Loucy (cell line): ENCODE measurements at regions not wholly inside any gene's neighbourhood (a gene's known extent, or its start where the extent isn't known, plus 50 kb on each side); places are given as distances from the start of the nearest gene placed in this dataset.
"Not testable (repeated sequence)": the region's sequence is repeated elsewhere in the genome, so short reads cannot be mapped to it uniquely, and the experiment has no call there.

Source experiments
- H2AFZ ChIP-seq: fragments of 200-600 bp; sonication (generic); 2 replicates; pipeline ENCODE4 v1.6.0; 2016; ENCODE audit warnings: antibody characterized with exemption, mild to moderate bottlenecking, low read length, moderate library complexity
- H3F3A ChIP-seq: fragments of 200-600 bp; 2 replicates; pipeline ENCODE4 v1.6.0; 2016; ENCODE audit warnings: antibody characterized with exemption, low read depth, mild to moderate bottlenecking
- H3K27me3 ChIP-seq: fragments of 200-600 bp; sonication (generic); 2 replicates; pipeline ENCODE4 v1.6.1; 2014; ENCODE audit warnings: low read length, mild to moderate bottlenecking; ENCODE audit not compliant: insufficient read depth, poor library complexity, severe bottlenecking
- H3K36me3 ChIP-seq: fragments of 200-600 bp; sonication (generic); 2 replicates; pipeline ENCODE4 v1.6.1; 2016; ENCODE audit warnings: low read length; ENCODE audit not compliant: insufficient read depth
- H3K4me1 ChIP-seq: fragments of 200-600 bp; sonication (generic); 2 replicates; pipeline ENCODE4 v1.5.1; 2014; ENCODE audit warnings: low read length, mild to moderate bottlenecking; ENCODE audit not compliant: insufficient read depth, poor library complexity, severe bottlenecking
- H3K4me2 ChIP-seq: fragments of 200-600 bp; sonication (generic); 2 replicates; pipeline ENCODE4 v1.6.0; 2014; ENCODE audit warnings: antibody characterized with exemption, low read length, low read depth, mild to moderate bottlenecking; ENCODE audit not compliant: poor library complexity, severe bottlenecking
- H3K4me3 ChIP-seq: fragments of 200-600 bp; sonication (generic); 2 replicates; pipeline ENCODE4 v1.5.1; 2014; ENCODE audit warnings: low read length, mild to moderate bottlenecking, mixed read lengths; ENCODE audit not compliant: poor library complexity, severe bottlenecking
- H3K79me2 ChIP-seq: fragments of 200-600 bp; sonication (generic); 2 replicates; pipeline ENCODE4 v1.6.1; 2014; ENCODE audit warnings: low read length; ENCODE audit not compliant: insufficient read depth
- H3K9ac ChIP-seq: fragments of 200-600 bp; sonication (generic); 2 replicates; pipeline ENCODE4 v1.6.0; 2014; ENCODE audit warnings: mild to moderate bottlenecking, low read depth, low read length, moderate library complexity; ENCODE audit not compliant: poor library complexity, severe bottlenecking
- H3K9me2 ChIP-seq: fragments of 200-600 bp; sonication (generic); replicated peaks from 2 replicates; pipeline ENCODE4 v1.6.1; 2016; ENCODE audit warnings: low read depth, low read length, mixed read lengths
- H3K9me3 ChIP-seq: fragments of 200-600 bp; sonication (generic); 2 replicates; pipeline ENCODE4 v1.6.1; 2014; ENCODE audit warnings: mild to moderate bottlenecking, antibody characterized with exemption, low read length, low read depth; ENCODE audit not compliant: insufficient read depth
- H4K20me1 ChIP-seq: fragments of 200-600 bp; sonication (generic); 2 replicates; pipeline ENCODE4 v1.6.0; 2014; ENCODE audit warnings: antibody characterized with exemption, low read length, mild to moderate bottlenecking; ENCODE audit not compliant: insufficient read depth, poor library complexity, severe bottlenecking
- CTCF ChIP-seq: fragments of 200-600 bp; sonication (generic); conservative IDR thresholded peaks from 2 replicates; pipeline ENCODE4 v1.5.1; 2014; ENCODE audit warnings: mild to moderate bottlenecking, antibody characterized with exemption, low read length
- EZH2phosphoT487 ChIP-seq: fragments of 200-600 bp; IDR thresholded peaks from 2 replicates; pipeline ENCODE4 v1.6.1; 2018; ENCODE audit warnings: antibody characterized with exemption, mild to moderate bottlenecking, moderate library complexity, borderline replicate concordance

GRCh38 chr3:73259856-73260255, 198.4 kb downstream of the EBLN2 start:
- Histone ChIP-seq H3K9me3 (no peaks in the 10 kb centered on the region), H3K79me2 (no peaks in the 10 kb centered on the region), H3K27me3 (no peaks in the 10 kb centered on the region), H3F3A (no peaks in the 10 kb centered on the region), H3K4me3 (no peak overlapping the region), H4K20me1 (no peaks in the 10 kb centered on the region), H3K4me1 (no peaks in the 10 kb centered on the region), H3K9me2 (no peaks in the 10 kb centered on the region), H3K9ac (no peak overlapping the region), H3K36me3 (no peaks in the 10 kb centered on the region), H3K4me2 (no peak overlapping the region), H2AFZ (no peak overlapping the region)
- TF ChIP-seq CTCF (no peak), EZH2phosphoT487 (no peak)

- not testable (repeated sequence) for H3K4me1 ChIP-seq, H3K4me3 ChIP-seq, H3K9me2 ChIP-seq, H4K20me1 ChIP-seq, H3K9me3 ChIP-seq, H3K4me2 ChIP-seq, H3F3A ChIP-seq, H3K27me3 ChIP-seq, H3K79me2 ChIP-seq, H3K9ac ChIP-seq, H3K36me3 ChIP-seq, H2AFZ ChIP-seq
These were observed 205.1 kb downstream of the EBLN2 start for GRCh38 chr3:73266558-73266957.

GRCh38 chr3:73269126-73269525, 207.7 kb downstream of the EBLN2 start:
- not testable (repeated sequence) for H3K27me3 ChIP-seq, H4K20me1 ChIP-seq, H3K4me1 ChIP-seq, H3K9me3 ChIP-seq, H3K36me3 ChIP-seq, H3F3A ChIP-seq, H3K4me3 ChIP-seq, H3K79me2 ChIP-seq, H3K9me2 ChIP-seq, H2AFZ ChIP-seq, H3K4me2 ChIP-seq, H3K9ac ChIP-seq

- Histone ChIP-seq H2AFZ (no peak overlapping the region), H3K9me3 (no peaks in the 10 kb centered on the region), H3K36me3 (no peaks in the 10 kb centered on the region), H3K4me3 (no peak overlapping the region), H3K9ac (no peak overlapping the region), H3F3A (no peaks in the 10 kb centered on the region), H4K20me1 (no peaks in the 10 kb centered on the region), H3K27me3 (no peaks in the 10 kb centered on the region), H3K9me2 (no peaks in the 10 kb centered on the region), H3K4me2 (no peak overlapping the region), H3K79me2 (no peaks in the 10 kb centered on the region), H3K4me1 (no peaks in the 10 kb centered on the region)
- no peak for TF ChIP-seq CTCF
- no peak for TF ChIP-seq EZH2phosphoT487
These were observed 209.5 kb downstream of the EBLN2 start for GRCh38 chr3:73270839-73271483.
